GM12875 (cell line): ENCODE measurements at regions not wholly inside any gene's neighbourhood (a gene's known extent, or its start where the extent isn't known, plus 50 kb on each side); places are given as distances from the start of the nearest gene placed in this dataset.

Experiments used
- H3K4me3 ChIP-seq: one replicate; pipeline ENCODE4 v1.5.1; 2011; ENCODE audit warnings: low read depth, low read length, control low read depth
- CTCF ChIP-seq: IDR thresholded peaks from 2 replicates; pipeline ENCODE4 v1.5.1; 2011; ENCODE audit warnings: low read depth, mild to moderate bottlenecking, control low read depth, inconsistent platforms, low read length, moderate library complexity, borderline replicate concordance; ENCODE audit not compliant: insufficient read depth

GRCh38 chr13:34351134-34351533, 533.2 kb downstream of the RFC3 start:
- no peak for TF ChIP-seq CTCF

GRCh38 chr13:34352958-34353357, 535.0 kb downstream of the RFC3 start:
- H3K4me3 ChIP-seq = no peak overlapping the region
- TF ChIP-seq CTCF = no peak

More at GRCh38 chr13:34351134-34351533, 533.2 kb downstream of the RFC3 start:
- no peak overlapping the region for H3K4me3 ChIP-seq

- no peak overlapping the region for H3K4me3 ChIP-seq
- no peak for TF ChIP-seq CTCF
These were observed 538.9 kb downstream of the RFC3 start for GRCh38 chr13:34356686-34357434.

GRCh38 chr13:34357435-34358232, 539.7 kb downstream of the RFC3 start:
- no peak overlapping the region for H3K4me3 ChIP-seq
- TF ChIP-seq CTCF = no peak

GRCh38 chr13:34358811-34359513, 541.0 kb downstream of the RFC3 start:
- no peak overlapping the region for H3K4me3 ChIP-seq
- no peak for TF ChIP-seq CTCF

GRCh38 chr13:34360702-34361101, 542.8 kb downstream of the RFC3 start:
- TF ChIP-seq CTCF = no peak
- no peak overlapping the region for H3K4me3 ChIP-seq
